ENCODE measurements at regions not wholly inside any gene's neighbourhood (a gene's known extent, or its start where the extent isn't known, plus 50 kb on each side); places are given as distances from the start of the nearest gene placed in this dataset.

DNA sequence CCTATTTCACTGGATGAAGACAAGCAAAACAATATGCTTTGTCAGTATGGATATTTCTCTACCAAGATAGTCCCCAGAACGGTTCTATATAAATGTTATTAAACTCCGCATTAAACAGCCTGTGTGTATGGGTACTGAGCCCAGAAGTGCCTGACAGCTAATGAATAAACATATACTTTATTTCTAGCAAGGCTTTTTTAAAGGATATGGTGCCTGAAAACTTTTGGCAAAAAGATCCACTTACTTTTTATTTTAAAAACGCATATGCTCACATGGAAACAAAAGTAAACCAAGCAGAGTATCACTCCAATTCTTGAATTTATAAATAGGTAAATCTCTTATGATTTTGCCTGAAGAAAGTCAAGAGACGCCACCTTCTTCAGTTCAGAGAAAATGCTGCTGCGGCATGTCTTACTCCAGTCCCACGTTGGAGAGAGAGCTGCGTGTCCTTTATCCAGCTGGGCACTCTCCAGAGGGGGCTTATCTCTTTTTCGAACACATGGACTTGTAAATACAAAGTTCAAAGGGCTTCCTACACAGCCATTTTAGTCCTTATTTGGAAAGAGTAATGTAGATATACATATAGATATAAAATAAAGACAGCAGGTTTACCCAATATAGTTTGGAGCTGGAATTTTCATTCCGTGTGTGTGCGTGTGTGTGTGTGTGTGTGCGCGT lies 264.2 kb downstream of the ADAMTS20 start:
- TF ChIP-seq, protein P1, sequence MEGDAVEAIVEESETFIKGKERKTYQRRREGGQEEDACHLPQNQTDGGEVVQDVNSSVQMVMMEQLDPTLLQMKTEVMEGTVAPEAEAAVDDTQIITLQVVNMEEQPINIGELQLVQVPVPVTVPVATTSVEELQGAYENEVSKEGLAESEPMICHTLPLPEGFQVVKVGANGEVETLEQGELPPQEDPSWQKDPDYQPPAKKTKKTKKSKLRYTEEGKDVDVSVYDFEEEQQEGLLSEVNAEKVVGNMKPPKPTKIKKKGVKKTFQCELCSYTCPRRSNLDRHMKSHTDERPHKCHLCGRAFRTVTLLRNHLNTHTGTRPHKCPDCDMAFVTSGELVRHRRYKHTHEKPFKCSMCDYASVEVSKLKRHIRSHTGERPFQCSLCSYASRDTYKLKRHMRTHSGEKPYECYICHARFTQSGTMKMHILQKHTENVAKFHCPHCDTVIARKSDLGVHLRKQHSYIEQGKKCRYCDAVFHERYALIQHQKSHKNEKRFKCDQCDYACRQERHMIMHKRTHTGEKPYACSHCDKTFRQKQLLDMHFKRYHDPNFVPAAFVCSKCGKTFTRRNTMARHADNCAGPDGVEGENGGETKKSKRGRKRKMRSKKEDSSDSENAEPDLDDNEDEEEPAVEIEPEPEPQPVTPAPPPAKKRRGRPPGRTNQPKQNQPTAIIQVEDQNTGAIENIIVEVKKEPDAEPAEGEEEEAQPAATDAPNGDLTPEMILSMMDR (IDR thresholded peaks at IDR 0.05), result no peak

DNA sequence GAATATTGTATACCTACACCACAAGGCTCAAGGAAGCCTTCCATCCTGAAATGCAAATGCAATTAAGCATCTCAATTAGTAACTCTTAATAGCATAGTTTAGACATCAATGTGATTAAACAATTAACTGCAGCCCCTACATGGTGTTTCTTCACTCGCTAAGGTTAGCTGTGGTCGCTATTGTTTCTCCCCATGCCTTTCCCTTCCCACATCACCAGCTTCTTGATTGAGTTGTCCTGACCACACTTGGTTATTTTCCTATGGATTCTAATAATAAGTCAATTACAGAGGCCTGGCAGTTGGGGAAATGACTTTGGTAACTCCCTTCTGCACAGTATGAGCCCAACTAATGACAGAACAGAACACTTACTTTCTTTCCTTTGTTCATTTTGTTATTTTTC lies 265.0 kb downstream of the ADAMTS20 start:
- TF ChIP-seq, protein P1 (IDR thresholded peaks at IDR 0.05), result no peak

- TF ChIP-seq, protein P1 (IDR thresholded peaks at IDR 0.05), result no peak
Measured at GRCh38 chr12:43285159-43285598, 266.8 kb downstream of the ADAMTS20 start.

- TF ChIP-seq, protein P1 (IDR thresholded peaks at IDR 0.05), result no peak
Measured at GRCh38 chr12:43284486-43285158, 267.4 kb downstream of the ADAMTS20 start.

DNA sequence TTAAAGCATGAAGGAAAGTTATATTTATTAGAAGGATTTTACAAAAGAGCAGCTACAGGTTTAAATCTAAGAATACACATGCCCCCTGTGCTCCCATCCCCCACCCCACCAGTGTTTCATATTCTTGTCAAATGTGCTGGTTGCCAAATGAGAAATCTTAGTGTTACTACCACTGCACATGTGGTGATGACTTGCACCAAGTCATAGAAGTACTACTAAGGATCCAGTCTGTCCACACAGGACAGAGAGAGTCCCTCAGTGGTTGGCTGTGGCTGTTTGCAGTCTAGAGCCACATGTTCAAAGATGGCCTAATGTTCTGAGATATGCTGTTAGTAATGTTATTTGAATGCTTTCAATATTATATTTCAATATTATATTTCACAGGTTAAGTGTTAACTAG lies 268.8 kb downstream of the ADAMTS20 start:
- TF ChIP-seq, protein P1 (IDR thresholded peaks at IDR 0.05), result no peak

DNA sequence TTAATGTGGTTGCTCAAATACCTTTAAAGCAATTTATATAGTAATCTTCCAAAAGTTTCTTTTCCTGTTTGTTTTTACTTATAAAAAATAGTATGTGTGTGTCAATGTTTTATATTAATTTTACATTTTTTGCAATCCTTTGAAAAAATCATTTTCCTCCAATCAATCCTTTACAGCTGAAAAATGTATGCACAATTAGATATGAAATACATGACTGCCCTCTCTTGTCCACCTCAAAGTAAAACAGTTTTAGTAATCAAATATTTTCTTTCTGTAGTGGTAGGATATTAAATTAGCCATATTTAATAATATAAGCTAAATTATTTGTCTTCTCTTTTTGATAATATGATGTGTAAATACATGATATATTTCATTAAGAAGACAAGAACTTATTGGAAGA lies 269.9 kb downstream of the ADAMTS20 start:
- TF ChIP-seq, protein P1 (IDR thresholded peaks at IDR 0.05), result peak; percentile 65

- TF ChIP-seq, protein P1 (IDR thresholded peaks at IDR 0.05), result no peak
Measured at GRCh38 chr12:43281563-43281962, 270.4 kb downstream of the ADAMTS20 start.
